GM19372 (cell line): ENCODE measurements at regions not wholly inside any gene's neighbourhood (a gene's known extent, or its start where the extent isn't known, plus 50 kb on each side); places are given as distances from the start of the nearest gene placed in this dataset.
"Not testable (repeated sequence)": the region's sequence is repeated elsewhere in the genome, so short reads cannot be mapped to it uniquely, and the experiment has no call there.

ENCODE experiments used
- ATAC-seq: cut with Tn5 transposase; IDR thresholded peaks from one replicate; pipeline ENCODE4 v1.9.1; 2021; ENCODE audit warnings: mild to moderate bottlenecking, low read depth, moderate library complexity; ENCODE audit not compliant: unreplicated experiment

GRCh38 chr18:9042766-9043481, 59.6 kb upstream of the NDUFV2 start:
- ATAC-seq: no peak

- ATAC-seq: no peak
Measured at GRCh38 chr18:9043581-9043980, 58.9 kb upstream of the NDUFV2 start.

DNA sequence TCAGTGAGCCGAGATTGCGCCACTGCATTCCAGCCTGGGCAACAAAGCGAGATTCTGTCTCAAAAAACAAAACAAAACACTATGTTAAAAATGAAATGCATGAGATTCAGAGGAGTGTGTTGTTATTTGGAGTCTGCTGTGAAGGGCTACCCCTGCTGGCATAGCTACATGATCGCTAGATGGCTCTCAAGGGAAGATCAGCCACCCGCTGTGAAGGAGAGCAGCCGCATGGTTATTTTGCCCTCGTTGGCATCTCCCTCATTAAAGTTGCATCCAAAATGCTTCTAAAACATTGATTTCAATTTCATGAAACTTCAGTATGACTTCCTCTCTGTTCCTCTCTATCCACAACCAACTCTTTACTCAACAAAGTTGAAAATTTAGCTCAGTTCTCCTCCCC, 54.8 kb upstream of the NDUFV2 start:
- no peak for ATAC-seq

GRCh38 chr18:9048236-9048635, 54.3 kb upstream of the NDUFV2 start:
- no peak for ATAC-seq

DNA sequence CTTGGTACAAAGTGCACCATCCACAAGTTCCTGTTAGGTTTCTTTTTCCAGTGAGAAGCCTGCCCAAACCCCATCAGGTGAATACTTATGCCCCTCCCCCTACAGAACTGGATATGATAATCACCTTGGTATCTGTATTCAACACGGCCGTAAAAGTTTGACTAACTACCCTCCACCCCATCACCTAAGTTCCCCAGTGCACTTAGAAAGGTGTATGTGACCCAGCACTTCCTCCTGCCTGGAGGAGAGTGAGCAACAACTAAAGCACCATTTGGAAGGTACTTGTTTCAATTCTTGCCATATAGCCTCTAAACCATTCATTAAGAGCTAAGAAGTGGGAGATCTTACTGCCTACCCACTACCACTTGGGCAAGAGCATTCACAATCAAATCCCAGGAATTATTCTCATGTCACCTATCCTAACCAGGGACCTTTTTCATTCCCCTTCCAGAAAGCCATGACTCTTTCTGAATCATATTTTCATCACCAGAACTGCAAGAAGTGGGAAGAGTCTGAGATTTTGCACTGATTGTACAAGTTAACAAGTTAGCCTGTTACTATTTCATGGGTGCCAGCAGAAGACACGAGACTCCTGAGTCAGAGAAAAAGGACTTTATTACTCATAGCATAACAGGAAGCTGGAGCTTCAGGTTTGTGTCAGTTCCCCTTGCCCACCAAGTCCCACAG, 53.5 kb upstream of the NDUFV2 start:
- no peak for ATAC-seq

GRCh38 chr18:9049495-9049809, 53.0 kb upstream of the NDUFV2 start:
- no peak for ATAC-seq

- ATAC-seq: not testable (repeated sequence)
Measured at GRCh38 chr18:9050628-9051284, 51.7 kb upstream of the NDUFV2 start.
